HG02852 (cell line): ENCODE measurements at regions not wholly inside any gene's neighbourhood (a gene's known extent, or its start where the extent isn't known, plus 50 kb on each side); places are given as distances from the start of the nearest gene placed in this dataset.
A peak's percentile ranks its signal among the peaks of the same experiment; 100 is the strongest.

Experiments
- ATAC-seq: cut with Tn5 transposase; IDR thresholded peaks from one replicate; pipeline ENCODE4 v1.9.1; 2021; ENCODE audit warnings: mild to moderate bottlenecking, moderate library complexity; ENCODE audit not compliant: unreplicated experiment

- peak; percentile 87 for ATAC-seq
Observed at GRCh38 chr12:105783983-105784947, 354.5 kb downstream of the NUAK1 start.

- ATAC-seq = no peak
Observed at GRCh38 chr12:105793421-105793820, 345.3 kb downstream of the NUAK1 start.

- ATAC-seq = no peak
Observed at GRCh38 chr12:105798256-105798845, 340.4 kb downstream of the NUAK1 start.

GRCh38 chr12:105799103-105799502 lies 339.7 kb downstream of the NUAK1 start:
- no peak for ATAC-seq

GRCh38 chr12:105801351-105801750 lies 337.4 kb downstream of the NUAK1 start:
- no peak for ATAC-seq

- no peak for ATAC-seq
Observed at GRCh38 chr12:105803292-105803691, 335.5 kb downstream of the NUAK1 start.

GRCh38 chr12:105804591-105805265 lies 334.0 kb downstream of the NUAK1 start:
- no peak for ATAC-seq

- ATAC-seq = no peak
Observed at GRCh38 chr12:105805730-105806399, 332.9 kb downstream of the NUAK1 start.

- ATAC-seq = no peak
Observed at GRCh38 chr12:105806400-105806770, 332.4 kb downstream of the NUAK1 start.

- no peak for ATAC-seq
Observed at GRCh38 chr12:105812366-105812765, 326.4 kb downstream of the NUAK1 start.

GRCh38 chr12:105813201-105813600 lies 325.6 kb downstream of the NUAK1 start:
- no peak for ATAC-seq

GRCh38 chr12:105814283-105814682 lies 324.5 kb downstream of the NUAK1 start:
- no peak for ATAC-seq

- ATAC-seq = no peak
Observed at GRCh38 chr12:105819549-105819948, 319.2 kb downstream of the NUAK1 start.

- ATAC-seq = no peak
Observed at GRCh38 chr12:105820429-105821125, 318.2 kb downstream of the NUAK1 start.

GRCh38 chr12:105822131-105823105 lies 316.3 kb downstream of the NUAK1 start:
- no peak for ATAC-seq

GRCh38 chr12:105823810-105824209 lies 314.9 kb downstream of the NUAK1 start:
- no peak for ATAC-seq

GRCh38 chr12:105825141-105825540 lies 313.6 kb downstream of the NUAK1 start:
- no peak for ATAC-seq

- ATAC-seq = no peak
Observed at GRCh38 chr12:105831372-105831771, 307.4 kb downstream of the NUAK1 start.

GRCh38 chr12:105832021-105832420 lies 306.7 kb downstream of the NUAK1 start:
- ATAC-seq = no peak
